ENCODE measurements at regions not wholly inside any gene's neighbourhood (a gene's known extent, or its start where the extent isn't known, plus 50 kb on each side); places are given as distances from the start of the nearest gene placed in this dataset.

DNA sequence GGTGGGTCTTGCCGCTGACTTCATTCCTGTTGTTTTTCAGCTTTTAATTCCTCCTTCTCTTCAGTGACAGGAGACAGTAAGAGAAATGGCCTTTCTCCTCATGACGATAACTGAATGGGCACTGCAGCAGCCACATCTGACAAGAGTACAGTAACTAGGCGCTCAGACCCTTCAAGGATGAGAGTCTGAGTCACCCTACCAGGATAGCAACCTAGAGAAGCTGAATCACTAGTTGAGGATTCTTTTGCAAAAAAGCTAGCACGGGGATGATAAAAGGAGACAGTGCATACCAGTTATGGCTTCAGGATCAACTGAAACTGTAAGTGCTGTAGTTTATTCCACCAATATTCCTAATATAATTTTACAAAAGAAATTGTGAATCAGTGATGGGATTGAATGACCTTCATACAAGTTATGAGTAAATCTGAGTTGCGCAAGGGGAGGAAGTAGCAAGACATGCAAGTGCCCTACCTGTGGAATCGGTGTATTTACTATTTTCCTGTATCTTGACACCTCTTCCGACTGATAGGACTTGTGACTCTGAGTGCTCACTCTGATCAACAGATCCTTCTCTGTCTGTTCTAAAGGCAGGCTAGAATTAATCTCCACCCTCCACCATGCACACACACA lies 161.8 kb upstream of the GRIK2 start:
- TF ChIP-seq CTCF (conservative IDR thresholded peaks at IDR 0.05), result no peak
- no peak overlapping the region for H3K27ac ChIP-seq

- no peak overlapping the region for H3K27ac ChIP-seq
- TF ChIP-seq CTCF (conservative IDR thresholded peaks at IDR 0.05), result no peak
Measured at GRCh38 chr6:101232961-101233360, 160.5 kb upstream of the GRIK2 start.

- no peak overlapping the region for H3K27ac ChIP-seq
- no peak for TF ChIP-seq CTCF (conservative IDR thresholded peaks at IDR 0.05)
Measured at GRCh38 chr6:101236709-101237108, 156.8 kb upstream of the GRIK2 start.

DNA sequence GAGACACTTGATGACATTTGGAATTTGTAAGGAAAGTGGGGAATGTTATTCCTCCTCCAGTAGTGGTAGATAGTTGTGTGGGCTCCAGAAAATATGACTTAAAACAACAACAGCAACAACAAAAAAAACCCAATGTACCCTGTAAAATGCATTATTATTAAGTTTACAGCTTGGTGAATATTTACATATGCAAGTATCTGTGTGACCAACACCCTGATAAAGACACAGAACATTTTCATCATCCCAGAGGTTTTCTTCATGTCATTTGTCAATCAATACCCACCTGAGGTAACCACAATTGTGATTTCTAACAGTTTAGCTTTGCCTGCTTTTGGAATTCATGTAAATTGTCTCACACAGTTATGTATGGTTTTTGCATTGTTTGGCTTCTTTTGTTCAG lies 152.1 kb upstream of the GRIK2 start:
- no peak overlapping the region for H3K27ac ChIP-seq
- TF ChIP-seq CTCF (conservative IDR thresholded peaks at IDR 0.05), result no peak

- no peak overlapping the region for H3K27ac ChIP-seq
- TF ChIP-seq CTCF (conservative IDR thresholded peaks at IDR 0.05), result no peak
Measured at GRCh38 chr6:101249470-101249869, 144.0 kb upstream of the GRIK2 start.

- no peak overlapping the region for H3K27ac ChIP-seq
- no peak for TF ChIP-seq CTCF (conservative IDR thresholded peaks at IDR 0.05)
Measured at GRCh38 chr6:101257163-101257562, 136.3 kb upstream of the GRIK2 start.

- no peak for TF ChIP-seq CTCF (conservative IDR thresholded peaks at IDR 0.05)
- no peak overlapping the region for H3K27ac ChIP-seq
Measured at GRCh38 chr6:101259505-101259904, 134.0 kb upstream of the GRIK2 start.

Measured in VCaP (cell line).